Naive thymus-derived CD4-positive, alpha-beta T cell (primary cell): ENCODE measurements at regions not wholly inside any gene's neighbourhood (a gene's known extent, or its start where the extent isn't known, plus 50 kb on each side); places are given as distances from the start of the nearest gene placed in this dataset.
A peak's percentile ranks its signal among the peaks of the same experiment; 100 is the strongest.

Source experiments
- ATAC-seq: fragments of 150-1000 bp; cut with Tn5 transposase; 2 replicates; pipeline ENCODE4 v1.10.0; 2021; ENCODE audit warnings: mild to moderate bottlenecking, moderate library complexity
- CTCF ChIA-PET: fragments of 350-600 bp; sonication (Branson Sonifier 250); formaldehyde crosslinking; loops from one replicate; lab custom pipeline; 2021; ENCODE audit warnings: antibody characterized with exemption; lab: Charles Lee
- POLR2A ChIA-PET: fragments of 350-600 bp; sonication (Branson Sonifier 250); formaldehyde crosslinking; loops from one replicate; lab custom pipeline; 2021; ENCODE audit warnings: antibody characterized with exemption, inconsistent platforms; lab: Charles Lee
- DNase-seq, 9 donors: peaks; one replicate each; pipeline versions ENCODE4 v3.0.0 to v3.0.0-alpha.2; 2020 to 2022; ENCODE audit warnings: mixed read lengths in 1 of 9
- H3K27ac ChIP-seq: one replicate; pipeline ENCODE4 v1.7.0; 2013; ENCODE audit warnings: mild to moderate bottlenecking, low read depth, low read length, moderate library complexity
- H3K27me3 ChIP-seq, 2 donors: one replicate each; pipeline ENCODE4 v1.7.0; 2013; ENCODE audit warnings: low read length in 2 of 2, mild to moderate bottlenecking in 2 of 2, moderate library complexity in 2 of 2; ENCODE audit not compliant: control insufficient read depth in 2 of 2, insufficient read depth in 2 of 2
- H3K36me3 ChIP-seq, 3 experiments: 1 replicate in 2 of 3; 2 replicates in 1 of 3; pipeline ENCODE4 v1.7.0; 2013; ENCODE audit warnings: low read length in 3 of 3, mild to moderate bottlenecking in 3 of 3, moderate library complexity in 1 of 3; ENCODE audit not compliant: insufficient read depth in 3 of 3, control insufficient read depth in 2 of 3
- H3K4me1 ChIP-seq, 2 donors: one replicate each; pipeline ENCODE4 v1.7.0; 2013; ENCODE audit warnings: low read length in 2 of 2, mild to moderate bottlenecking in 2 of 2, moderate library complexity in 1 of 2; ENCODE audit not compliant: control insufficient read depth in 2 of 2, insufficient read depth in 2 of 2
- H3K4me3 ChIP-seq: 2 replicates; pipeline ENCODE4 v1.7.0; 2013; ENCODE audit warnings: mild to moderate bottlenecking, low read length
- H3K9me3 ChIP-seq, 3 experiments: 1 replicate in 2 of 3; 2 replicates in 1 of 3; pipeline ENCODE4 v1.7.0; 2013; ENCODE audit warnings: low read length in 3 of 3; ENCODE audit not compliant: control insufficient read depth in 2 of 3
- H3K27ac Mint-ChIP-seq, 9 donors: one replicate each; pipeline ENCODE4 v1.8.0; 2020 to 2022; ENCODE audit warnings: mixed read lengths in 9 of 9, mild to moderate bottlenecking in 8 of 9, moderate library complexity in 5 of 9, inconsistent platforms in 2 of 9
- H3K27me3 Mint-ChIP-seq, 5 donors: one replicate each; pipeline ENCODE4 v1.8.0; 2021 to 2022; ENCODE audit warnings: mixed read lengths in 5 of 5, mild to moderate bottlenecking in 1 of 5
- H3K36me3 Mint-ChIP-seq, 5 donors: one replicate each; pipeline ENCODE4 v1.8.0; 2020 to 2022; ENCODE audit warnings: mixed read lengths in 5 of 5, mild to moderate bottlenecking in 3 of 5, inconsistent platforms in 1 of 5
- H3K4me1 Mint-ChIP-seq, 7 donors: one replicate each; pipeline ENCODE4 v1.8.0; 2020 to 2022; ENCODE audit warnings: mixed read lengths in 7 of 7, mild to moderate bottlenecking in 3 of 7, inconsistent platforms in 1 of 7
- H3K4me3 Mint-ChIP-seq, 10 donors: one replicate each; pipeline ENCODE4 v1.8.0; 2020 to 2022; ENCODE audit warnings: mild to moderate bottlenecking in 10 of 10, mixed read lengths in 10 of 10, moderate library complexity in 6 of 10, inconsistent platforms in 2 of 10
- H3K9me3 Mint-ChIP-seq, 11 donors: one replicate each; pipeline ENCODE4 v1.8.0; 2020 to 2022; ENCODE audit warnings: mixed read lengths in 11 of 11, mild to moderate bottlenecking in 4 of 11, inconsistent platforms in 1 of 11, moderate library complexity in 1 of 11
- intact Hi-C, 2 donors: fragments of 100-400 bp; cut with micrococcal nuclease; formaldehyde crosslinking; loops; one replicate each; pipeline ENCODE4 v1.15.1; 2023

DNA sequence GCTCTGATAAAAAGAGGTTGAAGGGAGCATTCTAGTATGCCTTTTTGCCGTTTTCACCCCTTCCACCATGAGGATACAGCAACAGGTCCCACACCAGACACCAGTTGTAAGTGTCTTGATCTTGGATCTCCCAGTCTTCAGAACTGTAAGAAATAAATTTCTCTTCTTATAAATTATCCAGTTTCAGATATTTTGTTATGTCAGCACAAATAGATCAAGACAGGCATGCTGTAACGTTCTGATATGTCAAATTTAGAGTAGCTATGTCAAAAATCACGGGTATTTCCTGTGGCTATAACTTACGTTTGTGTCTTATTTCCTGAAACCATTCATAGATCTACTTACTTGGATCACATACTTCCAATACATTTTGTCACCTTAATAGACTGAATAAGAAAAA is 55.9 kb upstream of the CD83 start:
- Histone ChIP-seq H3K27ac (no peak overlapping the region), H3K4me3 (no peak overlapping the region), H3K27me3 (no peaks in the 10 kb centered on the region), H3K9me3 (no peaks in the 10 kb centered on the region), H3K4me1 (no peaks in the 10 kb centered on the region), H3K36me3 (no peaks in the 10 kb centered on the region)
- peaks cover 22 to 42% (median 29%) of the 10 kb centered on the region in 5 donors for H3K27me3 Mint-ChIP-seq
- peaks cover 0 to 11% (median 3%) of the 10 kb centered on the region in 11 donors for H3K9me3 Mint-ChIP-seq
- ChIA-PET CTCF (no interaction called here), POLR2A (no interaction called here)
- intact Hi-C loops = loop anchor here (10.0 kb wide), 3 partner anchors 487 to 1563 kb away; partner anchors contain the start of gene SIRT5 (in 1 of the 2)
- no peak for DNase-seq
- no peak overlapping the region for H3K27ac Mint-ChIP-seq
- no peak for ATAC-seq
- peaks cover 0 to 12% (median 0%) of the 10 kb centered on the region in 5 donors for H3K36me3 Mint-ChIP-seq
- H3K4me3 Mint-ChIP-seq = no peak overlapping the region
- H3K4me1 Mint-ChIP-seq = peaks cover 0 to 5% (median 0%) of the 10 kb centered on the region in 7 donors

DNA sequence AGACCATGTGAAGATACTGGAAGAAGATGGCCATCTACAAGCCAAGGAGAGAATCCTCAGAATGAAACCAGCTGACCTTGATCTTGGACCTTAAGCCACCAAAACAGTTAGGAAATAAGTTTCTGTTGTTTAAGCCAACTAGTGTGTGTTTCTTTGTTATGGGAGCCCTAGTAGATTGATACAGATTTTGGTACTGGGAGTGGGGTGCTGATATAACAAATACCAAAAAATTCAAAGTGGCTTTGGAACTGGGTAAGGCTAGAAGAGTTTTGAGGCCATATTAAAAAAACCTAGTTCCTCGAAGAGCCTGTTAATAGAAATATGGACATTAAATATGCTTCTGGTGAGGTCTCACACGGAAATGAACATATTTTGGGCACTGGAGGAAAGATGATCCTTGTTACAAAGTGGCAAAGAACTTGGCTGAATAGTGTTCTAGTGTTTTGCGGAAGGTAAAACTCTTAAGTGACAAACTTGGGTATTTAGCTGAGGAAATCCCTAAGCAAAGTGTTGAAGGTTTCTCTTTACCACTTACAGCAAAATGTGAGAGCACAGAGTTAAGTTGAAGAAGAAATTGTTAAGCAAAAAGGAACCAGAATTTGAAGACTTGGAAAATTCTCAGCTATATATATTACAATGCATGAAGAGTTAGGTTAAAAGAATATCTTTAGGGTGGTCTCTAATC is 55.1 kb upstream of the CD83 start:
- Mint-ChIP-seq H3K27ac (no peak overlapping the region), H3K36me3 (peaks cover 0 to 12% (median 0%) of the 10 kb centered on the region in 5 donors), H3K27me3 (peaks cover 22 to 40% (median 30%) of the 10 kb centered on the region in 5 donors), H3K4me1 (peaks cover 0 to 10% (median 0%) of the 10 kb centered on the region in 7 donors), H3K9me3 (peaks cover 0 to 11% (median 3%) of the 10 kb centered on the region in 11 donors), H3K4me3 (no peak overlapping the region)
- H3K4me1 ChIP-seq = no peaks in the 10 kb centered on the region
- intact Hi-C loops = loop anchor here (10.0 kb wide), 3 partner anchors 488 to 1562 kb away; partner anchors contain the start of gene SIRT5 (in 1 of the 2)
- CTCF ChIA-PET = no interaction called here
- no peak for DNase-seq
- H3K4me3 ChIP-seq = no peak overlapping the region
- POLR2A ChIA-PET = no interaction called here
- no peak overlapping the region for H3K27ac ChIP-seq
- H3K36me3 ChIP-seq = no peaks in the 10 kb centered on the region
- H3K9me3 ChIP-seq = no peaks in the 10 kb centered on the region
- no peaks in the 10 kb centered on the region for H3K27me3 ChIP-seq
- no peak for ATAC-seq

DNA sequence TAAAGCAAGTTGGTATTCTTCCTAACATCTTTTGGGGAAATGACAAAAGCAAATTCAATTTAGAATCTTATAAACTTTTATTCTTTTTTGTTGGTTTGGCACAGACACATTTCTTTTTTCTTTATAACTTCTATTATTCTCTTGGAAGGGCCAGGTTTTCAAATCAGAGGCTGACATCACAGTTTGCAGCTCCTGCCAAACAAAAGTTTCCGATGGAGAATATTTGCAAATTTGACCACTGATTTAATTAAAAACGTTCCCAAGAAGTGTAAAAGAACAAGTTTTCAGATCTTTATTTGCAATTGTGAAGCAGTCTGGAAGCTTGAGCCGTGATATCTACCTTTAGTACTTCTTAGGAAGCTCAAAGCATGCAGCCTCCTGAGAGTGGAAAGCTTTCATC is 53.8 kb upstream of the CD83 start:
- no peak overlapping the region for H3K27ac Mint-ChIP-seq
- peaks cover 0 to 16% (median 0%) of the 10 kb centered on the region in 7 donors for H3K4me1 Mint-ChIP-seq
- intact Hi-C loops = loop anchor here (10.0 kb wide), 3 partner anchors 489 to 1561 kb away; partner anchors contain the start of gene SIRT5 (in 1 of the 2)

DNA sequence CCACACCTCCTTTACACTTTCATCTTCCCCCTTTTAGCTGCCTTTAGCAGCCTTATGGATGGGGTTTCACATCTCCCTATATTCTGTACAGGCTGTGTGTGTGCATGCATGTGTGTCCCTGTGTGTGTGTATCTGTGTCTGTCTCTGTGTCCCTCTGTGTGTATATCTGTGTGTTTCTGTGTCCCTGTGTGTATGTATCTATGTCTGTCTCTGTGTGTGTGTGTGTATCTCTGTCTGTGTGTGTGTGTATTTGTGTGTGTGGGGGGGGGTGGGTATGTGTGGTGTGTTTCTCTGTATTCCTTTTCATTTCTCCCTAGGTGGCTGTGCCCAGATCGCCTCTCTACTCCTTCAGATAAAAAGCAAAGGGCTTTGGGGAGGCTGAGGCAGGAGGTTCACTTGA is 52.2 kb upstream of the CD83 start:
- Mint-ChIP-seq H3K27me3 (peaks cover 5 to 25% (median 15%) of the 10 kb centered on the region in 5 donors), H3K27ac (no peak overlapping the region), H3K9me3 (peaks cover 0 to 11% (median 3%) of the 10 kb centered on the region in 11 donors), H3K4me1 (peaks cover 0 to 19% (median 0%) of the 10 kb centered on the region in 7 donors), H3K36me3 (peaks cover 0 to 5% (median 0%) of the 10 kb centered on the region in 5 donors), H3K4me3 (no peak overlapping the region)
- Histone ChIP-seq H3K27me3 (no peaks in the 10 kb centered on the region), H3K36me3 (no peaks in the 10 kb centered on the region), H3K4me1 (no peaks in the 10 kb centered on the region), H3K4me3 (no peak overlapping the region), H3K27ac (no peak overlapping the region), H3K9me3 (no peaks in the 10 kb centered on the region)
- ATAC-seq (no peak), DNase-seq (no peak)
- intact Hi-C loops = loop anchor here (5.0 to 10.0 kb wide), 5 partner anchors 77 to 1559 kb away; partner anchors contain the start of gene SIRT5 (in 1 of the 2)
- CTCF ChIA-PET = interaction anchor here (0.6 to 2.3 kb wide), 8 partner anchors 10 to 270 kb away, joined by 3 to 13 read pairs (median 4); no protein-coding TSS in a partner anchor
- POLR2A ChIA-PET = interaction anchor here (1.0 kb wide), 1 partner anchor 11 kb away, joined by 3 read pairs; no protein-coding TSS in a partner anchor

More for the DNA sequence above, 53.8 kb upstream of the CD83 start:
- H3K27me3 ChIP-seq = no peaks in the 10 kb centered on the region
- Mint-ChIP-seq H3K36me3 (peaks cover 0 to 12% (median 0%) of the 10 kb centered on the region in 5 donors), H3K27me3 (peaks cover 17 to 33% (median 21%) of the 10 kb centered on the region in 5 donors), H3K9me3 (peaks cover 0 to 11% (median 3%) of the 10 kb centered on the region in 11 donors), H3K4me3 (no peak overlapping the region)
- H3K9me3 ChIP-seq = no peaks in the 10 kb centered on the region
- H3K4me3 ChIP-seq = no peak overlapping the region
- DNase-seq (no peak), ATAC-seq (no peak)
- no peak overlapping the region for H3K27ac ChIP-seq
- H3K4me1 ChIP-seq = no peaks in the 10 kb centered on the region
- H3K36me3 ChIP-seq = no peaks in the 10 kb centered on the region
- ChIA-PET CTCF (interaction anchor here (0.6 kb wide), 1 partner anchor 954 kb away, joined by 3 read pairs; no protein-coding TSS in a partner anchor), POLR2A (no interaction called here)

DNA sequence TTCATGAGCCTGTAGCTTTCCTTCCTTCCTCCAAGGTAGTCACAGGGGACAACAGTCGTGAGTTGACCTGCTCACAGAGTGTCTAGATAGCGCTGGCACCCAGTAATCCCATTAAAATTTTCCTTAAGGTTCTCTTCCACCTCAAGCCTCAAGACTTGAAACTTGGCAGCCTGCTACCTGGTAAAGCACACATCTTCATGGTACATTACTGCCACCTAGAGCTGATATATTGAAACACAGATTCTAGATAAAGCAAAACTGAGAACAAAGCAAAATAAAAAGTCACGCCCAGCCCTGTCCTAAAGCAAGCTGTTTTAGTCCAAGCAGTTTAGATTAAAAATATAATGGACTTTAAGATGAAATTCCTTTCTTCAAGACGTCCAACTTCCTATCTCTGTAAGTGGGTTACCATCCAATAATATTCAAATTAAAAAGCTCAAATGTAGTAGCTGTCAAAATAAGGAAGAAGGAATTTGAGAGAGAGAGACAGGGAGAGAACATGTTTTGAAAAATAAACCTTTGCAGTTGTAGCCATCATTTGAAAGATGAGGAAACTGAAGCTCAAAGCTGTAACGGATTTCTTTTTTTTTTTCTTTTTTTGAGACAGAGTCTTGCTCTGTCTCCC is 50.7 kb upstream of the CD83 start:
- Histone ChIP-seq H3K36me3 (no peaks in the 10 kb centered on the region), H3K9me3 (no peaks in the 10 kb centered on the region), H3K27ac (no peak overlapping the region), H3K27me3 (no peaks in the 10 kb centered on the region), H3K4me1 (no peaks in the 10 kb centered on the region), H3K4me3 (no peak overlapping the region)
- H3K4me3 Mint-ChIP-seq = no peak overlapping the region
- H3K36me3 Mint-ChIP-seq = peaks cover 0 to 4% (median 0%) of the 10 kb centered on the region in 5 donors
- ATAC-seq = peak; percentile 90
- POLR2A ChIA-PET = interaction anchor here (0.6 to 0.9 kb wide), 3 partner anchors 274 to 697 kb away, joined by 3 to 6 read pairs (median 4); no protein-coding TSS in a partner anchor
- intact Hi-C loops = loop anchor here (1.0 to 10.0 kb wide), 15 partner anchors 8 to 1558 kb away; partner anchors contain the start of gene SIRT5 (in 2 of the 2)
- peaks cover 0 to 21% (median 0%) of the 10 kb centered on the region in 7 donors for H3K4me1 Mint-ChIP-seq
- peaks cover 0 to 11% (median 3%) of the 10 kb centered on the region in 11 donors for H3K9me3 Mint-ChIP-seq
- peak overlapping the region in 1 of 9 donors; percentile 82 for H3K27ac Mint-ChIP-seq
- H3K27me3 Mint-ChIP-seq = peaks cover 0 to 18% (median 14%) of the 10 kb centered on the region in 5 donors
- CTCF ChIA-PET = interaction anchor here (0.5 to 2.3 kb wide), 24 partner anchors 9 to 882 kb away, joined by 3 to 14 read pairs (median 4); no protein-coding TSS in a partner anchor
- DNase-seq = peak in 7 of 9 donors; percentile 32 to 56 (median 43)

DNA sequence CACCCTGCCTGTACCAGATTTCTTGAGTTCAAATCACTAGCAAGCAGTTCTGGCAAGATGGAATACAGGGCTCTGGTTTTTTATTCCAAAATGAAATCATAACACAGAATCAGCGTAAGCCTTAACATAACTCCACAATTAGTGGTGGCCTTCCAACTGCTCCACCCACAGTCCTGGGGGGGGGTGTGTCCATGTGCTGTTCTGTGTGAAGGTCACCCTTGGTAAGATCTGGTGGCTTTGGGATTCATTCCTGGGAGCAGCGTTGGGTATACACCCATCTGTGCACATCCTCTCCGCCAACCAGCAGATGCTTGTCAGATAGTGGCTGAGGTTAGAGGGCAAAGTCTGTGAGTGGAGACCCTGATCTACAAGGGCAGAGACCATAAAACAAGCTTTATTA is 49.9 kb upstream of the CD83 start:
- peak overlapping the region in 1 of 10 donors; percentile 35 for H3K4me3 Mint-ChIP-seq

More for the DNA sequence above, 49.9 kb upstream of the CD83 start:
- DNase-seq (no peak), ATAC-seq (no peak)
- Histone ChIP-seq H3K4me3 (no peak overlapping the region), H3K4me1 (no peaks in the 10 kb centered on the region), H3K27me3 (no peaks in the 10 kb centered on the region), H3K36me3 (no peaks in the 10 kb centered on the region), H3K27ac (no peak overlapping the region), H3K9me3 (no peaks in the 10 kb centered on the region)
- H3K4me1 Mint-ChIP-seq = peaks cover 0 to 25% (median 0%) of the 10 kb centered on the region in 7 donors
- peak overlapping the region in 1 of 9 donors; percentile 47 for H3K27ac Mint-ChIP-seq
- peaks cover 0 to 3% (median 0%) of the 10 kb centered on the region in 11 donors for H3K9me3 Mint-ChIP-seq
- ChIA-PET POLR2A (no interaction called here), CTCF (interaction anchor here (0.6 to 2.3 kb wide), 10 partner anchors 8 to 1638 kb away, joined by 3 to 14 read pairs (median 6); no protein-coding TSS in a partner anchor)
- no peaks in the 10 kb centered on the region for H3K36me3 Mint-ChIP-seq
- H3K27me3 Mint-ChIP-seq = peaks cover 0 to 11% (median 6%) of the 10 kb centered on the region in 5 donors
- intact Hi-C loops = loop anchor here (1.0 to 10.0 kb wide), 13 partner anchors 8 to 1557 kb away; partner anchors contain the start of gene SIRT5 (in 2 of the 2)
